CD8-positive, alpha-beta memory T cell (primary cell): ENCODE measurements at regions not wholly inside any gene's neighbourhood (a gene's known extent, or its start where the extent isn't known, plus 50 kb on each side); places are given as distances from the start of the nearest gene placed in this dataset.

Experiments
- CTCF ChIA-PET: fragments of 350-600 bp; sonication (Branson Sonifier 250); formaldehyde crosslinking; loops from one replicate; lab custom pipeline; 2021; ENCODE audit warnings: antibody characterized with exemption; lab: Charles Lee
- POLR2A ChIA-PET: fragments of 350-600 bp; sonication (Branson Sonifier 250); formaldehyde crosslinking; loops from one replicate; lab custom pipeline; 2021; ENCODE audit warnings: antibody characterized with exemption; lab: Charles Lee
- DNase-seq, 5 donors: peaks; one replicate each; pipeline versions ENCODE4 v3.0.0 to v3.0.0-alpha.2; 2020 to 2022; ENCODE audit warnings: mixed read lengths in 1 of 5
- H3K27ac ChIP-seq: one replicate; pipeline ENCODE4 v1.7.0; 2013; ENCODE audit warnings: low read depth, mild to moderate bottlenecking, low read length, moderate library complexity
- H3K27me3 ChIP-seq: 2 replicates; pipeline ENCODE4 v1.7.0; 2013; ENCODE audit warnings: low read length, mild to moderate bottlenecking; ENCODE audit not compliant: insufficient read depth, poor library complexity, severe bottlenecking
- H3K36me3 ChIP-seq: 2 replicates; pipeline ENCODE4 v1.7.0; 2013; ENCODE audit warnings: mild to moderate bottlenecking, low read length, moderate library complexity; ENCODE audit not compliant: insufficient read depth
- H3K4me1 ChIP-seq: 2 replicates; pipeline ENCODE4 v1.7.0; 2013; ENCODE audit warnings: mild to moderate bottlenecking, low read length, moderate library complexity; ENCODE audit not compliant: insufficient read depth
- H3K4me3 ChIP-seq: 2 replicates; pipeline ENCODE4 v1.7.0; 2013; ENCODE audit warnings: mild to moderate bottlenecking, low read length
- H3K9me3 ChIP-seq: 2 replicates; pipeline ENCODE4 v1.7.0; 2013; ENCODE audit warnings: mild to moderate bottlenecking, low read length
- H3K27ac Mint-ChIP-seq, 8 donors: one replicate each; pipeline ENCODE4 v1.8.0; 2020 to 2021; ENCODE audit warnings: mixed read lengths in 8 of 8, mild to moderate bottlenecking in 6 of 8, inconsistent platforms in 3 of 8, moderate library complexity in 3 of 8
- H3K27me3 Mint-ChIP-seq, 2 donors: one replicate each; pipeline ENCODE4 v1.8.0; 2020 to 2021; ENCODE audit warnings: mixed read lengths in 2 of 2, mild to moderate bottlenecking in 1 of 2, moderate library complexity in 1 of 2
- H3K36me3 Mint-ChIP-seq, 3 donors: one replicate each; pipeline ENCODE4 v1.8.0; 2020 to 2021; ENCODE audit warnings: mixed read lengths in 3 of 3, inconsistent platforms in 1 of 3, mild to moderate bottlenecking in 1 of 3
- H3K4me1 Mint-ChIP-seq, 3 donors: one replicate each; pipeline ENCODE4 v1.8.0; 2020 to 2021; ENCODE audit warnings: mixed read lengths in 3 of 3, inconsistent platforms in 1 of 3, mild to moderate bottlenecking in 1 of 3
- H3K4me3 Mint-ChIP-seq, 7 donors: one replicate each; pipeline ENCODE4 v1.8.0; 2020 to 2021; ENCODE audit warnings: mixed read lengths in 7 of 7, mild to moderate bottlenecking in 6 of 7, moderate library complexity in 4 of 7, inconsistent platforms in 2 of 7
- H3K9me3 Mint-ChIP-seq, 5 donors: one replicate each; pipeline ENCODE4 v1.8.0; 2020 to 2022; ENCODE audit warnings: mixed read lengths in 5 of 5, mild to moderate bottlenecking in 3 of 5, moderate library complexity in 2 of 5, inconsistent platforms in 1 of 5

DNA sequence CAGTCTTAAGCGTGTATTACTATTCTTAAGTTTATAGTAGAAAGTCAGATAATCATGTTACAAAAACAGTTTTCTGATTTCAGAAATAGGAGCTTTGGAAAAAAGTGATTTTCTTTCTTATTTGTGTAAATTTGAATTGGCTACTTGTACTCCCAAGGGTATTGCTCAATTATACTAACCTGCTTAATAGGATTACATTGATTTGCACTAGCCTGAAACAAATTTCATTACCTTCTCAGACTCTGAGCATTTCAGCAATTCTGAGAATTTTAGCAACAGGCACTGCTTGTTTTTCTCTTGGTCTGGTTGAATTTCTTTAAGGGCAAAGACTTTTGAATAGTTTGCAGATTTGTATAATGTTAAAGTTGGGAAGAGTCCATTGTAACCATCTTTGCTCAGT lies 87.2 kb upstream of the NXPH2 start:
- Mint-ChIP-seq H3K36me3 (no peaks in the 10 kb centered on the region), H3K4me3 (no peak overlapping the region), H3K27me3 (no peaks in the 10 kb centered on the region), H3K27ac (no peak overlapping the region), H3K4me1 (no peaks in the 10 kb centered on the region), H3K9me3 (no peaks in the 10 kb centered on the region)
- DNase-seq, result no peak
- H3K27me3 ChIP-seq, result no peaks in the 10 kb centered on the region
- CTCF ChIA-PET, result no interaction called here
- no peak overlapping the region for H3K4me3 ChIP-seq
- no peaks in the 10 kb centered on the region for H3K9me3 ChIP-seq
- no peaks in the 10 kb centered on the region for H3K4me1 ChIP-seq
- no peaks in the 10 kb centered on the region for H3K36me3 ChIP-seq
- POLR2A ChIA-PET, result no interaction called here
- no peak overlapping the region for H3K27ac ChIP-seq

DNA sequence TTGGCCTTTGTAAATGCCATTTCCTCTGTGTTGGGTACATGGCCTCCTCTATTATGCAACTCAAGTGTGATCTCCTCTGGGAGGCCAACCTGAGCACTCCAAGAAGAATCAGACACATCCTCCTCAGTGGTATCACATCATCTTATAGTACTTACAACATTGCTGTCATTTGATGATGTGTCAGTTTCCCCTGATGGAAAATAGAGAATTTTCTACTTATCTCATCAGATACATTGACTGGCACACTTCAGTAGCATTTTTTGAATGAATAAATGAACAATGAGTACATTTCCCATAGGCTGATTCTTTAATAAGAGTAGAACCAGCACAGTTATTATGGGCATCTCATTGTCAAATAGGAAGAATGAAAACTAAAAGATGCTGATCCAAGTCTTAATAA lies 86.6 kb upstream of the NXPH2 start:
- Mint-ChIP-seq H3K27ac (no peak overlapping the region), H3K36me3 (no peaks in the 10 kb centered on the region), H3K27me3 (no peaks in the 10 kb centered on the region), H3K4me3 (no peak overlapping the region), H3K9me3 (no peaks in the 10 kb centered on the region), H3K4me1 (no peaks in the 10 kb centered on the region)
- H3K4me1 ChIP-seq, result no peaks in the 10 kb centered on the region
- no peak overlapping the region for H3K4me3 ChIP-seq
- H3K27me3 ChIP-seq, result no peaks in the 10 kb centered on the region
- no peaks in the 10 kb centered on the region for H3K36me3 ChIP-seq
- ChIA-PET POLR2A (no interaction called here), CTCF (no interaction called here)
- DNase-seq, result no peak
- no peak overlapping the region for H3K27ac ChIP-seq
- H3K9me3 ChIP-seq, result no peaks in the 10 kb centered on the region

DNA sequence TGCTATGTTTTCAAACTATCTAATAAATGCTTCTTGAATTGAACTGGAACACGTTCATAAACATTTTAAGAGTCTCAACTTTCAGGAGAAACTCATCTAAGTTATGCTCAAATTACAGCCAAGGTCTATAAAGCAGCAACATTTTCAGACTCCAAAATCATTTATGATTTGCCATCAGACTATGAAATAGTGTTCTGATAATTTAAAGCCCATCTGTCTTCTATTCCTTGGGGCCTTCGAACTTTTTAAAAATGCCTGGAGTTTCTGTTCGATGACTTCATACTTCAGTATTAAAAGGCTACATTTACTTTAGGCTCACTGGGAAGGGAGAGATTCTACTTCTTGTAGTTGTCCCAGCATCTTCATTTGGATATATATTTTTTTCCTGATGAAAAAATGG lies 73.6 kb upstream of the NXPH2 start:
- no peak overlapping the region for H3K27ac ChIP-seq
- no peak for DNase-seq
- ChIA-PET CTCF (no interaction called here), POLR2A (no interaction called here)
- no peak overlapping the region for H3K4me3 ChIP-seq
- peaks cover 0 to 3% of the 10 kb centered on the region in 2 donors for H3K27me3 Mint-ChIP-seq
- no peaks in the 10 kb centered on the region for H3K27me3 ChIP-seq
- no peaks in the 10 kb centered on the region for H3K4me1 ChIP-seq
- no peaks in the 10 kb centered on the region for H3K36me3 ChIP-seq
- no peaks in the 10 kb centered on the region for H3K9me3 ChIP-seq
- H3K4me3 Mint-ChIP-seq, result no peak overlapping the region
- H3K4me1 Mint-ChIP-seq, result no peaks in the 10 kb centered on the region
- H3K36me3 Mint-ChIP-seq, result no peaks in the 10 kb centered on the region
- H3K9me3 Mint-ChIP-seq, result peaks cover 0 to 2% (median 0%) of the 10 kb centered on the region in 5 donors
- H3K27ac Mint-ChIP-seq, result no peak overlapping the region

DNA sequence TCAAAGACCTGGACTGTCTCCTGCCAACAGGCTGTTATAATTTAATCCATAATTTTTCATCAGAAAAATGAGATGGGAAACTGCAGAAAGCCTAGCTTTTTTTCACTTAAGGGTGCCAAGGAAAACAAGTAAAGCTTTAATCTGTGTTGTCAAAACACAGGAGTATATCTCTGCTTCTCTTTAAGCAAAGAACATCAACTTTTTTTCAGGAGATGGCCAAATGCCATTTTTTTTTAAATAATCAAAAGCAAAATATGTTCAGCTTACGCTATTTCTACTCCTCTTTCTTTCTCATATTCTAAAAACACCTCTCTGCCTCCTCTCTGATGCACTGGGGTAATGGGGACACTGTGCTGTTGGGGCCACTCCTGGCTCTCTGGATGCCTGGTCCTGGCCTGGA lies 73.1 kb upstream of the NXPH2 start:
- no peaks in the 10 kb centered on the region for H3K4me1 ChIP-seq
- H3K9me3 Mint-ChIP-seq, result peaks cover 0 to 2% (median 0%) of the 10 kb centered on the region in 5 donors
- no peak overlapping the region for H3K27ac Mint-ChIP-seq
- ChIA-PET POLR2A (no interaction called here), CTCF (no interaction called here)
- H3K4me3 ChIP-seq, result no peak overlapping the region
- no peaks in the 10 kb centered on the region for H3K36me3 ChIP-seq
- H3K27me3 Mint-ChIP-seq, result peaks cover 0 to 3% of the 10 kb centered on the region in 2 donors
- H3K9me3 ChIP-seq, result no peaks in the 10 kb centered on the region
- no peaks in the 10 kb centered on the region for H3K36me3 Mint-ChIP-seq
- no peaks in the 10 kb centered on the region for H3K4me1 Mint-ChIP-seq
- DNase-seq, result no peak
- H3K27me3 ChIP-seq, result no peaks in the 10 kb centered on the region
- H3K27ac ChIP-seq, result no peak overlapping the region
- no peak overlapping the region for H3K4me3 Mint-ChIP-seq

DNA sequence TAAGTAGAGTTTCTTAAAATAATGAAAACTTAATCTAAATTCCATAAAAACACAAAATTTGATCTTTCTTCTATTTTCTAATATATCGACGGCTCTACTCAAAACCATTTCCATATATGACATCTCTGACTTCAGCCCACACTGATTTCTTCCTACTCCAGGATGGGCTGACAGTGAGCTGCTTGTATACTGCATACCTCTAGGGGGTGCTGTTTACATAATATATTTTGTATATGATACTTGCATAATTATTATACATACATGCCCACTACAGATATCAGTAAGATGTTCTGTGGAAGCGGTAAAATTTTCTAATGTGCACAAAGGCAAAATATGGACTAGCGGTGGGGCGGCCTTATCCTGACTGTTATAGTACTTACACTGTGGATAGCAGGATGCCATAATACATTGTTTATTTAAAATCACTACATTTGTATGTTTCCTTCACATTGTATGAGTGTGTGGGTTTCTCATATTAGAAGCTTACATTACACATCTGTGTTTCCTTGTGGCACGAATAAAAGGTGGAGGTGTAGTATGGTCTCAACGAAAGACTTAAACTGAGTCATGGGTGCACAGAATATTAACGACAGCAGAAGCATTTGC lies 66.1 kb upstream of the NXPH2 start:
- peaks cover 0 to 3% of the 10 kb centered on the region in 2 donors for H3K27me3 Mint-ChIP-seq
- H3K4me1 ChIP-seq, result no peaks in the 10 kb centered on the region
- no peaks in the 10 kb centered on the region for H3K36me3 ChIP-seq
- ChIA-PET POLR2A (no interaction called here), CTCF (no interaction called here)
- no peaks in the 10 kb centered on the region for H3K9me3 Mint-ChIP-seq
- H3K4me1 Mint-ChIP-seq, result no peaks in the 10 kb centered on the region
- no peaks in the 10 kb centered on the region for H3K9me3 ChIP-seq
- H3K27me3 ChIP-seq, result no peaks in the 10 kb centered on the region
- no peaks in the 10 kb centered on the region for H3K36me3 Mint-ChIP-seq
- no peak overlapping the region for H3K27ac ChIP-seq
- no peak overlapping the region for H3K27ac Mint-ChIP-seq
- H3K4me3 Mint-ChIP-seq, result no peak overlapping the region
- no peak for DNase-seq
- no peak overlapping the region for H3K4me3 ChIP-seq

DNA sequence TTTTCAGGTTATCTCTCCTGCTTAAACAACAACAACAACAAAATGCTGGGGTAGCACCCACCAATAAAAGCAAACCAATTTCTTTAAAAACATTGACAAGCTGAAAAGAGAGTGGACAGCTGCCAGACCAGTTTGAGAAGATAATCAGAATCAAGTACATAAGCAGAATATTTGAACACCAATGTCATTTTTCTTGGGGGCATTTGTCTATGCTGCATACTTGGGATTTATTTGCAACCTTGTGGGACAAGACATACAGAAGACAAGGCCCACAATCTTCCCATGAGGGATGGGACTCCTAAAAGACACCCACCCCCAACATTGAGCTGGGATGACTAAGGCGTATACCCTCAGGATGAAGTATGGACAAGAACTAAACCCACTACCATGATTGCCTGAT lies 62.2 kb upstream of the NXPH2 start:
- no peak overlapping the region for H3K4me3 Mint-ChIP-seq
- Histone ChIP-seq H3K9me3 (no peaks in the 10 kb centered on the region), H3K4me1 (no peaks in the 10 kb centered on the region), H3K27me3 (no peaks in the 10 kb centered on the region), H3K4me3 (no peak overlapping the region), H3K27ac (no peak overlapping the region), H3K36me3 (no peaks in the 10 kb centered on the region)
- ChIA-PET POLR2A (no interaction called here), CTCF (no interaction called here)
- no peak overlapping the region for H3K27ac Mint-ChIP-seq
- no peaks in the 10 kb centered on the region for H3K27me3 Mint-ChIP-seq
- H3K36me3 Mint-ChIP-seq, result no peaks in the 10 kb centered on the region
- no peaks in the 10 kb centered on the region for H3K4me1 Mint-ChIP-seq
- no peaks in the 10 kb centered on the region for H3K9me3 Mint-ChIP-seq
- DNase-seq, result no peak

DNA sequence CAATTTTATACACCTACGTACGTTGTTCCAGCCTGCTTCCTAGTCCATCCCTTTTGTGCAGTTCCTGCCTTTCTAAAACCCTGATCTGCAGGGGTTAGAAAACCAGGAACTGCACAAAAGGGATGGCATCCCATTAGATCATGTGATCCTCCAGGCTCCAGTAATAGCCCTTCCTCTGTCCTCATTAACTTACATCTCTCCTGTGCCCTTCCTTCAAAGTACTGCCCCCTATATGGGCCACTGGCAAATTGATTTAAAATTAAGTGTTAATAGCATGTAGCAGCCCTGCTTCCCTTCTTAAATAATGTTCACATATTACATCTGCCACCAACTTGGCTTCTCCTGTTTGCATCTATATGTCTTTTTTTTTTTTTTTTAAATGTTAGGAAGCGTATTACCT lies 61.3 kb upstream of the NXPH2 start:
- ChIA-PET POLR2A (no interaction called here), CTCF (no interaction called here)
- Histone ChIP-seq H3K27me3 (no peaks in the 10 kb centered on the region), H3K4me3 (no peak overlapping the region), H3K27ac (no peak overlapping the region), H3K9me3 (no peaks in the 10 kb centered on the region), H3K36me3 (no peaks in the 10 kb centered on the region), H3K4me1 (no peaks in the 10 kb centered on the region)
- no peak for DNase-seq
- no peaks in the 10 kb centered on the region for H3K36me3 Mint-ChIP-seq
- no peak overlapping the region for H3K4me3 Mint-ChIP-seq
- H3K9me3 Mint-ChIP-seq, result no peaks in the 10 kb centered on the region
- H3K4me1 Mint-ChIP-seq, result no peaks in the 10 kb centered on the region
- H3K27ac Mint-ChIP-seq, result no peak overlapping the region
- H3K27me3 Mint-ChIP-seq, result no peaks in the 10 kb centered on the region

DNA sequence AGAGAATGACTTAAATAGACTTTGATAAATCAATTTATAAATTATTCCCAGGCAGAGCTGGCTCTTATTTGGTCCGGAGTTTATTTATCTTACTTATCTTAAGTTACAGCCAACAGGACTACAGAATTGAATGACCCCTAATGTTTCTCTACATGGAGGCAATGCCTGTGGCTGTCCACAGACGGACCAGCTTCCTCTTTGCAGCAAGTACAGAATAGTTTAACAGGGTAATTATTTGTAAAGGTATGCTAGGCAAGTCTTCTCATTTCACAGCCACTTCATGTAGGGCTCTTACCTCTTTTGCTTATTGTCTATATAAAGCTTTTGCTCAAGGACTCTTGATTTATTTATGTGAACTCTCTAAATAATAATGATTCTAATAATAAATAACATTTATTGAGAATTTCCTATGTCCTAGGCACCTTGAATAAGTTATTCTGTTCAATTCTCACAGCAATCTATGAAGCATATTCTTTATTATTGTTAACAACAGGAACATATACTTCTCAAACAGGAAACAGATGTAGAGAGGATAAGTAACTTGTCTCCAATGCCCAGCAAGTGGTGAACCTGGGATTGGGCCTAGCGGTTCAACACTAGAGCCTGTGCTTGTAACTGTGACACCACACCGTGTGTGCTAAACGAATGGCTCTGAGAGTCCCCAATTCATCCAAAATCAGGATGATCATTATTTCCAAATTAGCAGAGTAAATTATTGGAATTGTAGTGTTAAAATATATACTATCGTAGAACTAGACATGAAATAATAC lies 58.8 kb upstream of the NXPH2 start:
- H3K36me3 Mint-ChIP-seq, result no peaks in the 10 kb centered on the region
- Histone ChIP-seq H3K27ac (no peak overlapping the region), H3K27me3 (no peaks in the 10 kb centered on the region), H3K4me3 (no peak overlapping the region), H3K9me3 (no peaks in the 10 kb centered on the region), H3K4me1 (no peaks in the 10 kb centered on the region), H3K36me3 (no peaks in the 10 kb centered on the region)
- DNase-seq, result no peak
- H3K27ac Mint-ChIP-seq, result no peak overlapping the region
- H3K27me3 Mint-ChIP-seq, result no peaks in the 10 kb centered on the region
- no peak overlapping the region for H3K4me3 Mint-ChIP-seq
- ChIA-PET POLR2A (no interaction called here), CTCF (no interaction called here)
- no peaks in the 10 kb centered on the region for H3K9me3 Mint-ChIP-seq
- H3K4me1 Mint-ChIP-seq, result no peaks in the 10 kb centered on the region
